Ovary (tissue), 7 donors: ENCODE measurements at regions not wholly inside any gene's neighbourhood (a gene's known extent, or its start where the extent isn't known, plus 50 kb on each side); places are given as distances from the start of the nearest gene placed in this dataset.

ENCODE experiments used
- DNase-seq, 5 donors: peaks; one replicate each; pipeline ENCODE4 v3.0.0-alpha.2; 2019 to 2020
- H3K27ac ChIP-seq, 2 donors: fragments of 200-600 bp; one replicate each; pipeline versions ENCODE4 v1.5.1 to v1.8.0; 2019 to 2022
- H3K27me3 ChIP-seq: fragments of 200-600 bp; one replicate; pipeline ENCODE4 v1.8.0; 2022
- H3K36me3 ChIP-seq: fragments of 200-600 bp; sonication (generic); one replicate; pipeline ENCODE4 v1.5.1; 2019
- H3K4me1 ChIP-seq: one replicate; pipeline ENCODE4 v1.8.1; 2013; ENCODE audit warnings: mild to moderate bottlenecking, moderate library complexity; ENCODE audit not compliant: insufficient read depth
- H3K4me3 ChIP-seq: fragments of 200-600 bp; sonication (generic); one replicate; pipeline ENCODE4 v1.5.1; 2017
- H3K9me3 ChIP-seq, 2 donors: fragments of 200-600 bp in 1 of 2; sonication (generic) in 1 of 2; one replicate each; pipeline versions ENCODE4 v1.5.1 to v1.8.1; 2013 to 2019; ENCODE audit warnings: mild to moderate bottlenecking in 1 of 2, moderate library complexity in 1 of 2
- EP300 ChIP-seq: sonication (generic); formaldehyde crosslinking; IDR thresholded peaks from one replicate; pipeline ENCODE4 v1.6.1; 2017; ENCODE audit warnings: antibody characterized with exemption
- POLR2A ChIP-seq: fragments of 450-650 bp; IDR thresholded peaks from one replicate; pipeline ENCODE4 v1.6.1; 2017; ENCODE audit warnings: antibody characterized with exemption, mild to moderate bottlenecking, moderate library complexity
- WGBS, 3 donors: extraction: QIAGEN DNeasy Blood & Tissue Kit in 1 of 3; methylation state at CpG; one replicate each; pipeline versions ENCODE4 v1.1.5 to v1.1.7; 2013 to 2017; 5-methylcytosine and 5-hydroxymethylcytosine counted together
- intact Hi-C, 4 donors: fragments of 100-400 bp; cut with DNase I; formaldehyde crosslinking; loops; one replicate each; pipeline versions ENCODE4 v1.11.0 to v1.15.1; 2022 to 2023
- TF ChIP-seq, protein P1 (sequence below), 3 donors: fragments of 450-650 bp in 2 of 3; fragments of 200-600 bp in 1 of 3; IDR thresholded peaks; one replicate each; pipeline versions ENCODE4 v1.5.1 to v1.8.0; 2016 to 2022; ENCODE audit warnings: antibody characterized with exemption in 3 of 3, mild to moderate bottlenecking in 1 of 3
- donor health status: DM: no; HTN: no; CAD: no; lungs with moderate emphysema.
- donor health status: DM: no; HTN: no; CAD: no.
- donor health status: Bipolar disorder and iron deficiency.
- donor health status: DM: no; HTN: no; CAD: no.
- donor health status: DM: yes; HTN: yes; CAD: no.

DNA sequence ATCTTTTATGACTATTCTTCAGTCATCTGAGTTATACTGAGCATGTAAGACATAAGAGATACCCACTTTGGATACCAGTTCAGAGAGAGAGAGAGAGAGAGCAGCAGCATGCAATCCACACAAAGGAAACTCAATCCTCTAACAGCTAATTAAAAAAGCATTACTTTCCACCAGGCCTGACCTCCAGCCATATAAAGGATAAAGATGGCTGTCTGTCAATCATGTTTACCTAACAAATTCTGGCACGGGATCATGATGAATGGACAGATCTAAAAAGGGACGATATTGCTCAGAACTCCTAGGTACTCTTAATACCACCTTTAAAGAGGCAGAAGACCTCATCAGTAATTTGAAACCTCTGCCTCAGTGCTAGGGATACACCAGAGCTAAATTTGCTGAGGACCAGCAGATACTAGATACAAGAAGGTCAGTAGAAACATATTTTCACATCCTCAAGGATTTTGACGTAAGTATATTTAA, 159.2 kb downstream of the RPS12 start:
- no peak overlapping the region for H3K4me3 ChIP-seq
- H3K36me3 ChIP-seq = no peaks in the 10 kb centered on the region
- WGBS, 3 donors = 24 to 30% (median 26%) methylated on average over 3 of the region's 3 CpGs
- H3K27me3 ChIP-seq = no peaks in the 10 kb centered on the region
- H3K27ac ChIP-seq = no peak overlapping the region
- H3K4me1 ChIP-seq = no peaks in the 10 kb centered on the region
- TF ChIP-seq POLR2A (no peak), EP300 (no peak)
- TF ChIP-seq, protein P1, sequence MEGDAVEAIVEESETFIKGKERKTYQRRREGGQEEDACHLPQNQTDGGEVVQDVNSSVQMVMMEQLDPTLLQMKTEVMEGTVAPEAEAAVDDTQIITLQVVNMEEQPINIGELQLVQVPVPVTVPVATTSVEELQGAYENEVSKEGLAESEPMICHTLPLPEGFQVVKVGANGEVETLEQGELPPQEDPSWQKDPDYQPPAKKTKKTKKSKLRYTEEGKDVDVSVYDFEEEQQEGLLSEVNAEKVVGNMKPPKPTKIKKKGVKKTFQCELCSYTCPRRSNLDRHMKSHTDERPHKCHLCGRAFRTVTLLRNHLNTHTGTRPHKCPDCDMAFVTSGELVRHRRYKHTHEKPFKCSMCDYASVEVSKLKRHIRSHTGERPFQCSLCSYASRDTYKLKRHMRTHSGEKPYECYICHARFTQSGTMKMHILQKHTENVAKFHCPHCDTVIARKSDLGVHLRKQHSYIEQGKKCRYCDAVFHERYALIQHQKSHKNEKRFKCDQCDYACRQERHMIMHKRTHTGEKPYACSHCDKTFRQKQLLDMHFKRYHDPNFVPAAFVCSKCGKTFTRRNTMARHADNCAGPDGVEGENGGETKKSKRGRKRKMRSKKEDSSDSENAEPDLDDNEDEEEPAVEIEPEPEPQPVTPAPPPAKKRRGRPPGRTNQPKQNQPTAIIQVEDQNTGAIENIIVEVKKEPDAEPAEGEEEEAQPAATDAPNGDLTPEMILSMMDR (IDR thresholded peaks at IDR 0.05) = no peak
- intact Hi-C loops = no loop called here
- DNase-seq = no peak
- no peaks in the 10 kb centered on the region for H3K9me3 ChIP-seq

DNA sequence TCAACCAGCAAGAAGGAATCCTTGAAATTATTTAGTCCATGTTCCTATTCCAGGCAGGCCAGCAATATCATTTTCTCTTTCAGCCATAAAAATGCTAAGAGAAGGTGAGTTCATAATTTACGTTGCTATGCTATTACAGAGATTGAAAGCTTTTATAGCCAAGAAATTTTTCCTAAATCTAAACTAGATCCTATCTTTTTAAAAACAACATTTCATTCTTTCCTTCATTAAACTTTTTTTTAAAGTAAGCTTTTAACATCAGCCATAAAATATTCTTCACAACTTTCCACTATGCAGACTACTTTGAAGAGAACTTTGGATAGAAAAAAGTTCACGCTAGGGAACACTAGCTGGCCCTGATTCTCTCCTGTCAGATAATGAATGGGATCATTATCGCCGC, 159.8 kb downstream of the RPS12 start:
- Histone ChIP-seq H3K9me3 (no peaks in the 10 kb centered on the region), H3K36me3 (no peaks in the 10 kb centered on the region), H3K4me3 (no peak overlapping the region), H3K27ac (no peak overlapping the region), H3K27me3 (no peaks in the 10 kb centered on the region), H3K4me1 (no peaks in the 10 kb centered on the region)
- intact Hi-C loops = no loop called here
- DNase-seq = no peak
- WGBS, 3 donors = 74 to 82% (median 76%) methylated on average over 4 of the region's 4 CpGs
- TF ChIP-seq, protein P1 (IDR thresholded peaks at IDR 0.05) = no peak
- TF ChIP-seq POLR2A (no peak), EP300 (no peak)

DNA sequence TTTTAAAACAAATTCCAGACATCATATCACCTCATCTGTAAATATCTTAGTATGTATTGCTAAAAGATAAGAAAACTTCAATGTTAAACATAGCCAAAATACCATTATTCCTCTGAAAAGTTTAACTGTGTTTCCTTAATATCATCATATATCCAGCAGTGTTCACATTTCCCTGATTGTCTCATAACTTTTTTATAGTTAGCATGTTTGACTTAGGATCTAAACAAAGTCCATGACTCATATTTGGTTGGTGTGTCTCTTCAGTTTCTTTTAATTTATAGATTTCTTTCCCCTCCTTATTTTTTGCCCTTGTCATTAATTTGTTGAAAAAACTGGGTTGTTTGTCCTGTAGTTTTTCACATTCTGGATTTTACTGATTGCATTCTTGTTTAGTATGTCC, 163.0 kb downstream of the RPS12 start:
- Histone ChIP-seq H3K4me3 (no peak overlapping the region), H3K27me3 (no peaks in the 10 kb centered on the region), H3K36me3 (no peaks in the 10 kb centered on the region), H3K9me3 (no peaks in the 10 kb centered on the region), H3K27ac (no peak overlapping the region), H3K4me1 (no peaks in the 10 kb centered on the region)
- intact Hi-C loops = no loop called here
- DNase-seq = no peak
- TF ChIP-seq POLR2A (no peak), EP300 (no peak)
- TF ChIP-seq, protein P1 (IDR thresholded peaks at IDR 0.05) = no peak

DNA sequence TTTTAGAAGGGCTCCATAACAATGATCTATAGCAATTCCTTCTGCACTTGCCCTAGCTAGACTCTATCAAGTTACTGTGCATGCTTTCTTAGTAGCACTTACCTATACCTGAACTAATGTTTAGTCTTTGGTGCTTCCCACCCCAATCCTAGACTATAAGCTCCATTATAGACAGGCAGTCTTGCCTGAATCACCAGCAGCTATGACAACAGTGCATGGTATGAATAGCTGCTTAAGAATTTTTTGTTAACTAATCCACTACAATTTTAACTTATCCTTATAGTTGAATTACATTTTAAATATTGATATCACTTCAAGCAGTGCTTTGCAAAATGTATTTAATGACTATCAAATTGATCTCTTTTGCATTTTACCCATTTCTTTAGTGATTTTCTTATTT, 164.3 kb downstream of the RPS12 start:
- DNase-seq = no peak
- Histone ChIP-seq H3K36me3 (no peaks in the 10 kb centered on the region), H3K27ac (no peak overlapping the region), H3K9me3 (no peaks in the 10 kb centered on the region), H3K4me3 (no peak overlapping the region), H3K4me1 (no peaks in the 10 kb centered on the region), H3K27me3 (no peaks in the 10 kb centered on the region)
- TF ChIP-seq POLR2A = no peak
- TF ChIP-seq EP300 = no peak
- TF ChIP-seq, protein P1 (IDR thresholded peaks at IDR 0.05) = no peak
- intact Hi-C loops = no loop called here

DNA sequence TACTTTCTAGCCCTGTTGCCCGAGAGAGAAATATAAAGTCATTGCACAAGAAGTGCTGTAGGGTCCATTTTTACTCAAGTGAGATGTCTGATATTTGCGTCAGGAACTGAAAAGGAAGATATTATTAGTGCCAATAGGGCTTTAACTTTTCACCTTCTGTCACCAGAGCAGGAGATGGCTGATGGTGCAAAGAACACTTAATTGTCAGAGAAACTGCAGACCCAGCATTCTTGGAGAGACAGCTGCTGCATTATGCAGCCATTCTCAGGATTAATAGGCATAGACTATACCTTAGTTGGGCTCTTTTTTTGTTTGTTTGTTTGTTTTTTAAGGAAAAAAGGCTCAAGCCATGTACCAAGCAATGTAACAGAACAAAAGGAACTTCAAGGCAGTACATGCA, 179.4 kb downstream of the RPS12 start:
- TF ChIP-seq POLR2A (no peak), EP300 (no peak)
- TF ChIP-seq, protein P1 (IDR thresholded peaks at IDR 0.05) = no peak
- Histone ChIP-seq H3K4me1 (no peaks in the 10 kb centered on the region), H3K4me3 (no peak overlapping the region), H3K27me3 (no peaks in the 10 kb centered on the region), H3K36me3 (no peaks in the 10 kb centered on the region), H3K27ac (no peak overlapping the region), H3K9me3 (no peaks in the 10 kb centered on the region)
- WGBS, 3 donors = 87 to 90% (median 87%) methylated on average over 2 of the region's 2 CpGs
- intact Hi-C loops = no loop called here
- DNase-seq = no peak
